Keratinocyte (primary cell): ENCODE measurements at regions not wholly inside any gene's neighbourhood (a gene's known extent, or its start where the extent isn't known, plus 50 kb on each side); places are given as distances from the start of the nearest gene placed in this dataset.

Experiments used
- DNase-seq: peaks from one replicate; pipeline ENCODE4 v3.0.0-alpha.2; 2011; ENCODE audit warnings: low read depth, missing footprints, low spot score
- FAIRE-seq: peaks from 2 replicates; lab custom pipeline; 2011; peaks lifted over from hg19 to GRCh38; lab: Jason Lieb, UNC
- H2AFZ ChIP-seq: 2 replicates; pipeline ENCODE4 v1.6.0; 2012; ENCODE audit warnings: low read length, control low read depth, inconsistent platforms; ENCODE audit not compliant: control insufficient read depth
- H3K27ac ChIP-seq: 2 replicates; pipeline ENCODE4 v1.5.1; 2011; ENCODE audit warnings: low read length; ENCODE audit not compliant: control insufficient read depth, insufficient read depth
- H3K27me3 ChIP-seq: 3 replicates; pipeline ENCODE4 v1.6.0; 2011; ENCODE audit warnings: low read length; ENCODE audit not compliant: control insufficient read depth, insufficient read depth; ENCODE audit errors: extremely low read depth
- H3K36me3 ChIP-seq, 2 experiments: 2 replicates in 1 of 2; 3 replicates in 1 of 2; pipeline ENCODE4 v1.5.1; 2011; ENCODE audit warnings: low read length in 2 of 2, mild to moderate bottlenecking in 1 of 2; ENCODE audit not compliant: control insufficient read depth in 2 of 2, insufficient read depth in 2 of 2; ENCODE audit errors: extremely low read depth in 1 of 2
- H3K4me1 ChIP-seq: 3 replicates; pipeline ENCODE4 v1.5.1; 2011; ENCODE audit warnings: low read length; ENCODE audit not compliant: control insufficient read depth, insufficient read depth; ENCODE audit errors: extremely low read depth
- H3K4me2 ChIP-seq: 3 replicates; pipeline ENCODE4 v1.6.0; 2011; ENCODE audit warnings: low read depth, low read length; ENCODE audit not compliant: control insufficient read depth, insufficient read depth; ENCODE audit errors: extremely low read depth
- H3K4me3 ChIP-seq, 3 experiments: fragments of 200-600 bp in 1 of 3; sonication (generic) in 1 of 3; 2 replicates in 2 of 3; 3 replicates in 1 of 3; pipeline ENCODE4 v1.5.1; 2011 to 2016; ENCODE audit warnings: low read length in 3 of 3, mild to moderate bottlenecking in 3 of 3, control low read depth in 2 of 3, inconsistent platforms in 1 of 3, low read depth in 1 of 3, mixed read lengths in 1 of 3, mixed run types in 1 of 3, moderate library complexity in 1 of 3; ENCODE audit not compliant: control insufficient read depth in 2 of 3, insufficient read depth in 2 of 3; ENCODE audit errors: extremely low read depth in 1 of 3
- H3K79me2 ChIP-seq: 2 replicates; pipeline ENCODE4 v1.6.0; 2012; ENCODE audit warnings: low read length; ENCODE audit not compliant: control insufficient read depth, insufficient read depth
- H3K9ac ChIP-seq: 3 replicates; pipeline ENCODE4 v1.6.0; 2011; ENCODE audit warnings: low read length; ENCODE audit not compliant: control insufficient read depth, insufficient read depth; ENCODE audit errors: extremely low read depth
- H3K9me1 ChIP-seq: 3 replicates; pipeline ENCODE4 v1.6.0; 2011; ENCODE audit warnings: low read length; ENCODE audit not compliant: control insufficient read depth, insufficient read depth; ENCODE audit errors: extremely low read depth
- H3K9me3 ChIP-seq: 2 replicates; pipeline ENCODE4 v1.5.1; 2012; ENCODE audit warnings: low read depth, low read length; ENCODE audit not compliant: control insufficient read depth
- H4K20me1 ChIP-seq: 3 replicates; pipeline ENCODE4 v1.6.0; 2011; ENCODE audit warnings: low read length; ENCODE audit not compliant: control insufficient read depth, insufficient read depth; ENCODE audit errors: extremely low read depth
- CTCF ChIP-seq, 3 experiments: IDR thresholded peaks in 1 of 3; conservative IDR thresholded peaks in 1 of 3; optimal IDR thresholded peaks in 1 of 3; 2 replicates in 2 of 3; 3 replicates in 1 of 3; pipeline versions ENCODE3 to v1.5.1; 2011; ENCODE audit warnings: low read length in 3 of 3, mild to moderate bottlenecking in 3 of 3, moderate library complexity in 2 of 3, control low read depth in 1 of 3, inconsistent platforms in 1 of 3; ENCODE audit not compliant: insufficient read depth in 2 of 3; ENCODE audit errors: extremely low read depth in 1 of 3
- EZH2 ChIP-seq: IDR thresholded peaks from one replicate; pipeline ENCODE4 v1.6.1; 2012; ENCODE audit warnings: inconsistent platforms, mild to moderate bottlenecking, low read length, moderate library complexity
- dilution Hi-C: fragments of 300-500 bp; cut with MboI; formaldehyde crosslinking; loops from one replicate; pipeline ENCODE4 v1.7.0; 2020; ENCODE audit warnings: low sequenced_read_pairs; ENCODE audit not compliant: extremely low pct_ligation_motif_present

DNA sequence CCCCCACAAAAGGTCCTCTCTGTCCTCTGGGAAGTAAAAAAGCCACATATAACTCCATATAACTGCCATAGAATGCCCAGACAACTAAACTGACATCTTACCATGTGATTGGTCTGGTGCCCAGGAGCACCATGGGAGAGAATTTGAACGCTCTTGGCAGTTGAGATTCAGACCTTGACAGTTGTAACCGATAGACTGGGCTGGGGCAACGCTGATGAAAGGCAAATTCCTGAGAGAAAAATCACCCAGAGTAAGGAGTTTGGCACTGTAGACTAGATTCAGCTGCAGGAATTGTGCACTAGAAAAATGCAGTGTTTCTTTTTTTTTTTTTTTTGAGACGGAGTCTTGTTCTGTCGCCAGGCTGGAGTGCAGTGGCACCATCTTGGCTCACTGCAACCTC is 240.5 kb downstream of the SOX2 start:
- Histone ChIP-seq H3K36me3 (no peaks in the 10 kb centered on the region), H4K20me1 (no peaks in the 10 kb centered on the region), H3K9ac (no peak overlapping the region), H3K27me3 (no peaks in the 10 kb centered on the region), H3K27ac (no peak overlapping the region), H3K4me2 (no peak overlapping the region), H3K4me3 (no peak overlapping the region), H3K9me3 (no peaks in the 10 kb centered on the region), H2AFZ (no peak overlapping the region), H3K4me1 (peaks cover 4% of the 10 kb centered on the region), H3K79me2 (no peaks in the 10 kb centered on the region), H3K9me1 (no peaks in the 10 kb centered on the region)
- dilution Hi-C loops, result no loop called here
- DNase-seq (no peak), FAIRE-seq (no peak)
- TF ChIP-seq EZH2 (no peak), CTCF (optimal IDR thresholded peaks at IDR 0.05 in 1 of 3, IDR thresholded peaks at IDR 0.05 in 1 of 3, conservative IDR thresholded peaks at IDR 0.05 in 1 of 3; ENCODE audit: extremely low read depth in 1 of 3, insufficient read depth in 2 of 3, low read length in 3 of 3) (no peak)

DNA sequence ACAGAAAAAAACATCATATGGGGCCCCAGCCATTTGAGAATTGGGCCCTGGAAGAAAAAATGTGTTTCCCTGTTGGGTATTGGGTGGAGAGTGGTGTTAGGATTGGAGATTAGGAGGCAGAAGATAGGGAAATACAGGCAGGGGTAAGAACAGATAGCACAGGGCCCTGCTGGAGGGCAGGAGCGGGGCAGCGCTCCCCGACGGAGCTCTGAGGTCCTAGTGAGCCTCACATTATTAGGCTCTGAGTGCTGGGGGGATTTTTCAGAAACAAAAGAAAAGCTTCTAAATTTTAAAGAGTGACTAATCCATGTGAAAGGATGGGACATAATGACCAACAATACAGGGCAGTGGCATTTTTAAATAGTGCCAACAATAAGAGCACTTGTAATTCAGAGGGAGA is 241.2 kb downstream of the SOX2 start:
- no peaks in the 10 kb centered on the region for H3K36me3 ChIP-seq
- H3K79me2 ChIP-seq, result no peaks in the 10 kb centered on the region
- no peak for DNase-seq
- no peak for FAIRE-seq
- dilution Hi-C loops, result no loop called here
- H3K9ac ChIP-seq, result no peak overlapping the region
- H3K27me3 ChIP-seq, result no peaks in the 10 kb centered on the region
- H3K4me3 ChIP-seq, result no peak overlapping the region
- no peak overlapping the region for H2AFZ ChIP-seq
- H3K4me1 ChIP-seq, result peaks cover 4% of the 10 kb centered on the region
- H3K9me3 ChIP-seq, result no peaks in the 10 kb centered on the region
- TF ChIP-seq EZH2, result no peak
- TF ChIP-seq CTCF (optimal IDR thresholded peaks at IDR 0.05 in 1 of 3, IDR thresholded peaks at IDR 0.05 in 1 of 3, conservative IDR thresholded peaks at IDR 0.05 in 1 of 3; ENCODE audit: extremely low read depth in 1 of 3, insufficient read depth in 2 of 3, low read length in 3 of 3), result no peak
- no peak overlapping the region for H3K4me2 ChIP-seq
- H3K27ac ChIP-seq, result no peak overlapping the region
- no peaks in the 10 kb centered on the region for H3K9me1 ChIP-seq
- H4K20me1 ChIP-seq, result no peaks in the 10 kb centered on the region
